ENCODE measurements at regions not wholly inside any gene's neighbourhood (a gene's known extent, or its start where the extent isn't known, plus 50 kb on each side); places are given as distances from the start of the nearest gene placed in this dataset.

DNA sequence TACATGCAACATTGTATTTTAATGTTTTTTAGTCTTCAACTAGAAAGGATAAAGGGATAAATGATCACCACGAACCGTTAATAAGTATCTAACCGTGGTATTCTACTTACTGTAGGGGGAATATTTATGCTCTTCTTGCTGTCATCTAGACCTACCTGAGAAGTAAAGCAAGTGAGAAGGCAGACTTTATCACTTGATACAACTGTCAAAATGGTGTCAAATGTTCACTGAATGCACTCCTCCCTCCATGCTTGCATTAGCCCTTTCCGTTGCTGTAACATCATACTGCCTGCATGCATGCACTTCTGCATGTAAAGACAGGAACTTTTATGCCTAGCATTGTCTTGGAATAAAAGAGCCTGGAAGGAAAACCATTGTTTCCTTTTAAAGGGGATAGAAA is 298.6 kb upstream of the PMFBP1 start:
- no peak for TF ChIP-seq RAD21 (IDR thresholded peaks at IDR 0.05; ENCODE audit: low read depth)
- TF ChIP-seq, protein P1, sequence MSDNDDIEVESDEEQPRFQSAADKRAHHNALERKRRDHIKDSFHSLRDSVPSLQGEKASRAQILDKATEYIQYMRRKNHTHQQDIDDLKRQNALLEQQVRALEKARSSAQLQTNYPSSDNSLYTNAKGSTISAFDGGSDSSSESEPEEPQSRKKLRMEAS (IDR thresholded peaks at IDR 0.05): no peak
- TF ChIP-seq TCF12 (IDR thresholded peaks at IDR 0.05; ENCODE audit: low read depth): no peak
